ENCODE measurements at regions not wholly inside any gene's neighbourhood (a gene's known extent, or its start where the extent isn't known, plus 50 kb on each side); places are given as distances from the start of the nearest gene placed in this dataset.

GRCh38 chr3:150293401-150294001 lies 114.6 kb upstream of the TSC22D2 start:
- TF ChIP-seq CTCF (IDR thresholded peaks at IDR 0.05) = no peak
- TF ChIP-seq POLR2A (IDR thresholded peaks at IDR 0.05) = no peak
